Stimulated activated CD4-positive, alpha-beta T cell treated with anti-CD3 and anti-CD28 coated beads, TNF-alpha, amount 100 ng/mL, for 1 hour (primary cell): ENCODE measurements at regions not wholly inside any gene's neighbourhood (a gene's known extent, or its start where the extent isn't known, plus 50 kb on each side); places are given as distances from the start of the nearest gene placed in this dataset.
"Not testable (repeated sequence)": the region's sequence is repeated elsewhere in the genome, so short reads cannot be mapped to it uniquely, and the experiment has no call there.

Experiments
- DNase-seq, 3 donors: peaks; one replicate each; pipeline ENCODE4 v3.0.0-alpha.2; 2020; ENCODE audit warnings: low read depth in 3 of 3, low spot score in 1 of 3

DNA sequence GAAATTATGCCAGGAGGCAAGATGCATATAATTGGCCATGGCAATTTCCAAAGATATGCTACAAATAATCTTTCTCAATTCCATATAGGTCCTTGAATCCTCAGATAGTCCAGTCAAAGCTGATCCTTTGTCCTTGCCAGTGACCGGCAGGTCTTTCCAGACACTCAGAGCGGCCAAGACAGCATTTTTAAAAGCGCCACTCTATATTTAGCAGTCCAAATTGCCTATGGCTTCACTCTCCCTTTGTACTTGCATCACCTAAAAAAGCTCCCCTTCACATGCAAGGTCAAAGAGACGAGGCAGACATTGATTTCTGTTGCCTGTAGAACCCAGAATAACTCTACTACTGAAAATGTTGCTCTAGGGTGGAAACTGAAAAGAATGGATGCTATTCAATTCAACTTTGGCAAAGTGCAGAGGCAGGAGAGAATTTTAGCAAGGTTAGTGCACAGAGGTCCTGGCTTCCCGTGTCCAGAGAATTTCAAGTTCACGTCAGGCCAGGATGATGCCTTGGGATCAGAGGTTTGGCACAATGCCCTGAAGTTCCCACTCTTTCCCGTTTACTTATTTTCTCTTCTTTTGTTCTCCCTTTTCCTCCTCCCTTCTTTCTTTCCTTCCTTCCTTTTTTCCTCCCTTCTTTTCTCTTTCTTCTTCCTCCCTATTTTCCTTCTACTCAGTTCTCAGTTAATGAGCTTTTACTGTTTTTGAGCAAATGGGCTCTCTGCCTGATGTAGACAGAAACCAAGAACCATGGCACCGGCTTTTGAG lies 108.5 kb downstream of the KCNK1 start:
- DNase-seq: no peak

DNA sequence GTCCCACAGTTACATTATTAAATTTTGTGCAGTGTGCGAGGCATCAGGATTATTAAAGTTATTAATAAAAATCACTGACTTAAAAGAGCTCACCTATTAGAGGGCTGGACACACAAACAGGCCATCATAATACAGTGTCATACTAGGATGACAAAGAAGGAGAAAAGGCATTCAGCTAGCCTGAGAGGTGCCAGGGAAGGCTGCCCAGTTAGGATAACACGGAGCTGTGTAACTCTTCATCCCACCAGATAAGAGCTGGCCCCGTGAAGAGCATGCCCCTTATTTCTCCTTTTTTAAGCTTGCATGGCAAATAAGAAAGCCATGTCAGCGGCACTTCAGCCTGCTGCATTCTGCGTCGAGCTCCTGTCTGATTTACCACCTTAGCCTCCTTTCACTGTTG lies 109.5 kb downstream of the KCNK1 start:
- no peak for DNase-seq

DNA sequence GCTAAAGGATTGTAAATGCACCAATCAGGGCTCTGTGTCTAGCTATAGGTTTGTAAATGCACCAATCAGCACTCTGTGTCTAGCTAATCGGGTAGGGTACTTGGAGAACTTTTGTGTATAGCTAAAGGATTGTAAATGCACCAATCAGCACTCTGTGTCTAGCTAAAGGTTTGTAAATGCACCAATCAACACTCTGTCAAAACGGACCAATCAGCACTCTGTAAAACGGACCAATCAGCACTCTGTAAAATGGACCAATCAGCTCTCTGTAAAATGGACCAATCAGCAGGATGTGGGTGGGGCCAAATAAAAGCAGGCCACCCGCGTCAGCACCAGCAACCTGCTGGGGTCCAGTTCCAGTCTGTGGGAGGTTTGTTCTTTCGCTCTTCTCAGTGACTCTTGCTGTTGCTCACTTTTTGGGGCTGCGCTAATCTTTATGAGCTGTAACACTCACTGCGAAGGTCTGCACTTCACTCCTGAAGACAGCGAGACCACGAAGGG lies 110.3 kb downstream of the KCNK1 start:
- not testable (repeated sequence) for DNase-seq

DNA sequence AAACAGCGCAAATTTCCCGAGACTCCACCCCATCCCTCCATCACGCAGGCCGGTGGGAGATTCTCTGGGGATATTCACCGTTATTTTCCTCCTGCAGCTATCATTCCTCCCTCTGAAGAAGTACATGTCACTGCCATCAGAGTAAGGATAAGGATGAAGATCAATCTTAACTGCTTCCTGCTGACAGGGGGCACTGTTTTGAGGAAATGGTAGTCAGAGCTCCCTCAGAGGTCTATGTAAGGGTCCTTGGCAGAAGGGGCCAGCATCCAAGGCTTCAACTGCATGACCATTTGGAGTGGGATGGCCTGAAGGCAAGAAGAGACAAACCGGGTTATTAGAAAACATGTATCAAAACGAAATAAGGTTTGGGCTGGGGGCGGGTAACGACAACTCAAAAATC lies 111.5 kb downstream of the KCNK1 start:
- no peak for DNase-seq

DNA sequence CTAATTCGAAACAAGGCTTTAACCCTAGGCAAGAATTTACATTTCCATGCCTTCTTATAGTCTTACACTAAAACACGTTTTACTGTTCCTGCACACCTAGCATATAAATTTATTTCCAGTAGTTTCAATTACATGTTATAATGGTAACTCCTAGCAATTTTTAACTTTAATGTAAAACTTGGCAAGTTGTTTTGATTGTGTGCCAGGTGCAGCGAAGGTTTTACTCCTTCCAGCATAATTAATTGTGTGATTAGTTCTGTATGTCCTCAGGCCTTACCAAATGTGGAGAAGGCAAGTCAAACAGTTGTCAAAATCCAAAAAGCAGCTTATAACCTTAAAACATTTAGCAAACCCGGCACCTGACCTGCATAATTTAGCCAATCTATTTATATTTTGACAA lies 114.8 kb downstream of the KCNK1 start:
- DNase-seq: no peak

DNA sequence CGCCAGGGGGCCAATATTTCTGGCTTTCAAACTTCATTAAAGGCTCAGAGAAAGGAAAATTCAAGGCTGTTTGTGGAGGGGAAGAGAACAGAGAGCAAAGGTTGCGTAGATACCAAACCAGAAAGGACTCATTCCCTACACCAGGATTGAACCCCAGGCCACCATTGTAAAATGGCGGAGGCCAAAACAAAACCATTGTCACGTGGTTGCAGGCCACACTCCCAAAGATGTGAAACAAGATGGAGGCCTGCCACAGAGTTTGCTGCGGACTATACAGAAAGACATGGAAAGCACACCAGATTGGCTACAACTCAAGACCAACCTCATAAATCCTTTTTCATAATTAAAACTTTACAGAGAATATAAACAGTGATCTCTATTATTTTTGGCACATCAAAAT lies 116.5 kb downstream of the KCNK1 start:
- DNase-seq: no peak

DNA sequence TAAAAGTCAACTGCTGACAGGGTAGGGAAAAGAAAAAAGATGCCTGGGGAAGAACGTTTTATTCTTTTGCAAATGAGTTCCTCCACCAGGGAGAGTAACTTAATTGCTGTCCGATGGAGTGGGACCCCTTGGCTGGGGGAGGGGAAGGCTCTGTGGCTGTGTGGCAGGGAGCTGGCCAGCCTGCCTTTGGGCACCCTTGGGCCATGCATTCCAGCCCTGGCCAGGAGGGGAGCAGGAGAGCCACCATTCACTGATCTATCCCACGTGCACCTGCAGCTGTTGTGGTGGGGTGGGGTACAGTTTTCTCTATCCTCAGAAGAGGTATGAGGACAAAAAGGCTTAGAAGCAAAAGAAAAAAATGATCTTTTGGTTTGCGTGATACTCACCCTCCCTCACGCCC lies 116.9 kb downstream of the KCNK1 start:
- DNase-seq: no peak

DNA sequence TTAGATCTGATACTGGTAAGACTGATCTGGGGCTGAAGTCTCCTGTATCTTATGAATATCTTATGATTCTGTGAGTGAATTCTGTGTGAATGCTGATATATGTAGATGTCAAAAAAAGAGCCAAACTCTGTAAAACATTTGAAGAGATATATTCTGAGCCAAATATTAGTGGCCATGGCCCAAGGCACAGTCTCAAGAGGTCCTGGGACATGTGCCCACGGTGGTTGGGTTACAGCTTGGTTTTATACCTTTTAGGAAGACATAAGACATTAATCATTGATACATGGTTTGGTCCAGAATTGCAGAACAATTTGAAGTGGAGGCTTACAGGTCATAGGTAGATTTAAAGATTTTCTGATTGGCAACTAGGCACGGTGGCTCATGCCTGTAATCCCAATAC lies 118.3 kb downstream of the KCNK1 start:
- DNase-seq: no peak

DNA sequence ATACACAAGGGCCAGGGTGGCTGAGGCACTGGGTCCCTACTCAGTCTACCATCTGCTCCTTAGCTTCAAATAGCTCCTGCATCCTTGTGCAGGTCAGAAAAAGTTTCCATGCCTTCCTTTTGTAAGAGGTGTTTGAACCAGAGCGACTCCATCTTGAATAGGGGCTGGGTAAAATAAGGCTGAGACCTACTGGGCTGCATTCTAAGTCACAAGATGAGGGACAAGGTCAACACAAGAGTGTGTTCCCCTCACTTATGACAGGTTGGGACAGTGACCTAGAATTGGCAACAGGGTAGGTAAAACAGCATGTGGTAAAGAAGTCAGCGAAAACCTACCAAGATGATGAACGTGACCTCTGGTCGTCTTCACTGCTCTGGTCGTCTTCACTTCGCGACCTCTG lies 120.5 kb downstream of the KCNK1 start:
- DNase-seq: no peak

DNA sequence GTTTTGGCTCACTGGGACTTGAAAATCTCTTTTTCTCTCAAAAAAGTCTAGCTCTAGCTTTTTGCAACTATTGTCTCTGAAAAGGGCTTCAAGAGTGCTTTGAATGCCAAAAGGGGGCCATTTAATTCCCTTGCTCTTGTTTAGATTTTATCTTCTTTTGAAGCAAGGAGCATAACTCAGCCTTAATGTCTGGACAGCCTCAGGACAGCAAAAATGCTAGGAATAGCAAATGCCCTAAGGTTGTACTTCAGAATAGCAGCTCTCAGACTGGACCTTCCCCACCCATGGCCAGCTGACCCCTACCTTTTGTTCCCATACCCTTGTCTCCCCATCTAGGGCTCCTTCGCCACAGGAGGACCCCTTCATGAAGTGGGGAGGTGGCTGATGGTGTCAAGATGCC lies 121.4 kb downstream of the KCNK1 start:
- DNase-seq: no peak

DNA sequence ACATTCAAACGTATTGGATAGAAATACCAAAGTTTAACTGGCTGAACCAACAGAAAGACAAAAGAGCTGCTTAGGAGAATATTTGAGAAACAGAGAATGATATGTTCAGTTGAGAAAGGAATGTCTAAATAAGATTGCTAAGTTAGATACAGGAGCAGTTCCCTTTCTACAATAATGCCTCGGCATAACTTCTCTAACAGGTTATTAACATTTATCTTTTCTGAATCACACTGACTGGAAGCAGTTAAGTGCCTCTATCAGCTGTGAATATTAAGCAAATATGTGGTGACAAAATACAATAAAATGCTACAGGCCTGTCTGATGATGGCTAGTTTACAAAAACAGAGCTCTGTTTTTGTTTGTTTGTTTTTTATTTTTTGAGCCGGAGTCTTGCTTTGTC lies 121.9 kb downstream of the KCNK1 start:
- no peak for DNase-seq

DNA sequence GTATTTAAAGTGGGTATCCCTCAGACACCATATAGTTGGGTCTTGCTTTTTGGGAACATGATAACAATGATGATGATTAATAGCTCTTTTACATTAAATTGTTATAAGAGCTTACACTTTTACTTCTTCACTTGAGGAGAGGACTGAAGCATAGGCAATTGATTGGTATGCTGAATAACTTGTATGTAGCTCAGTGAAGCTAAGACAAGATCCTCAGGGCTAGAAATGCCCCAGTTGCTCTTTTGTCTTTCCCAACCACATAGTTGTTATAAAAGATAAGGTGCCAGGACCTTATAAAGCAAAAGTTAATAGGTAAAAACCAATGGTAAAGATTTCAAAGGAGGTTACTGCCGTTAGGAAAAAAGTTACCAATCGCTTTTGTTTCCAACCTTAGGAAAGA lies 123.4 kb downstream of the KCNK1 start:
- no peak for DNase-seq

DNA sequence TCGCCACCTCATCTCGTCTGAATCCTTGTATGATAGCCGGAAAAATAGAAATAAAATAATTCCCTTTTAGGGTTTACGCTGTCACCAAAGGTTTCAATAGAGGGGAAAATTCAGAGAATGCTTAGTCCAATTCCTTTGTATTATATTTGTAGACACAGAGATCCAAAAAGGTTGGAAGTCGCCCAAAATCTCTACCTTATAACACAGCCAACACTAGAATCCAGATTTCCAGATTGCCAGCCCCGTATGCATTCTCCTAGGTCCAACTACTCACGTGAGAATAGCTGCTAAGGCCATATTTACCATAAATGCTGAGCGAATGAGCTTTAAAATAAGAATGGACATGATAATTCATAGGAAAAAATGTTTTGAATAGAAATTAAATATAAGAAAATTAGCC lies 124.5 kb downstream of the KCNK1 start:
- DNase-seq: no peak

DNA sequence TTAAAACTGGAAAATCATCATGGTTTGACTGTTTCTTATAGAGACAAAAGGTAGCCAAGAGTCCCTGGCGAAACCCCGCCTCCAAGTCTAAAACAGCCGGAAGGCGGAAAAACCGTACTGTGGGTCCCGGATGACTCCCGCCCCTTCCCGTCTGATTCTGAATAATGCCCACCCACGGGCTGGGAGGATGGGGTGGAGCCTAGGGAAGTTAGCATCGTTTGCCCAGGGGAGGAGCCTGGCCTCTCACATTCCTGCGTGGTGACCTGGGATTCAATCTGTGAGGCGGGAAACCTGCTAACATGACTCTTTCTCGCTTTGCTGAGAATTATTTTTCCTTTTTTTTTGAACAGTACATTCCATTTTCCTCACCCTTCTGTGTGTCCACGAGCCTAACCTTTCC lies 124.9 kb downstream of the KCNK1 start:
- DNase-seq: no peak

DNA sequence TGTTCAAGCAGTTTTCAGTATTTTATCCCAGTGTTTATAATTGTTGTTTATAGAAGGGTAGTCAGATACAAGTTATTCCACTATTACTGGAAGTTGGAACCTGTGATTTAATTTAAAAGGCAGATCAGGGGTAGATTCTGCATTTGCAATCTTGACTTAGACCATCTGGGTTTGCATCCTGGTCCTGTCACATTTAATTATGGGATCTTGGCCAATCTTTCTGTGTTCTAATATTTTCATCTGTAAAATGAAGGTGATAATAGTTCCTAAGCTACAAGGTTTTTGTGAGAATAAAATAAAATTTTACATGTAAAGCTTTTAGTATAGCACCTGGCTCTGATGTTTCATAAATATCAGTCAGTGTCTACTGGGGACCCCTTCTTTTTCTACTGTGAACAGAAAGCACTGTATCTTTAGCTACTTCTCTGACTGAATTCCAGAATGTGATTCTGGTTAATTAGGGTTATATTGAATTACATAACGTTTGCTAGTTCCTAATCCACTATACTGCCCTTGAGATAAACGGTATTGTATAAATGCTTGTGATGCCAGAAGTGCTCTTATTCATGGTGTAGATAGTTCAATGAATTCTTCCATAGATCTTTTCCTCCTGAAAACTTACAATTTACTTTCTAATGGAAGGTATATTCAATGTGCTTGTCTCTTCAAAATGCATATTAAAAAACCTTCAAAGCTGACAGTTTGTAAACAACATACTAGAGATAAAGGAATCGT lies 131.0 kb downstream of the KCNK1 start:
- DNase-seq: no peak

DNA sequence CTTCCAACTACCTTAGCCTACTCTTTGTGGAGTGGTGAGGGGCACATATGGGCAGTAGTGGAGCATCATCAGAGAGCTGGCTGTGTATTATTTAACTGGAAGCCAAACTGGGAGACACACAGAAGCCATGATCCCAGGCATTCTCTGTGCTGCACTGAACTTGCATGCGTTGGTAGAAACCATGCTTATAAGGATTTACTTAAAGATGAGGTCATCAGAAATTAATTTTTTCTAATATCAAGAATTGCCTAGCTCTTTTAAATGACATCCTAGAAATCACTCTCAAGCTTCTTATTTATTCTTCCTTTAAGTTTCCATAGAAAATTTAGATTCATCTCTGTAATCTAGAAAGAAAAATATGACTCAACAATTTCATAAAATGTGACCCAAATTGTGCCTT lies 136.2 kb downstream of the KCNK1 start:
- DNase-seq: no peak

DNA sequence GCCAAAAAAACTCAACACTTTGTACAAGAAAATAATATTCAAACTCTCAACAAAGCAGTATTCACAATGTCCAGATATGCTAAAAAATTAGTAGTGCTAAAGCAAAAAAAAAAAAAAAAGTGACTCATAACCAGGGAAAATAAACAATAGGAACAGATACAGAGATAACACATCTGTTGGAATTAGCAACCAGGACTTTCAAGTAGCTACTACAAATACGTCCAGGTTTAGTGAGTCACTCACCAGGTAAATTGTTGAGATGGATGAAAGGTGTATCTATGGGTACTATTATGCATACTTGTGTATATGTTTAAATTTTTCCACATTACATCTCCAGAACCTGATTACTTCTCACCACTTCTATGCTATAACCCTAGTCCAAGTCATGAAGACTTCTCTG lies 144.8 kb upstream of the SLC35F3 start:
- no peak for DNase-seq

DNA sequence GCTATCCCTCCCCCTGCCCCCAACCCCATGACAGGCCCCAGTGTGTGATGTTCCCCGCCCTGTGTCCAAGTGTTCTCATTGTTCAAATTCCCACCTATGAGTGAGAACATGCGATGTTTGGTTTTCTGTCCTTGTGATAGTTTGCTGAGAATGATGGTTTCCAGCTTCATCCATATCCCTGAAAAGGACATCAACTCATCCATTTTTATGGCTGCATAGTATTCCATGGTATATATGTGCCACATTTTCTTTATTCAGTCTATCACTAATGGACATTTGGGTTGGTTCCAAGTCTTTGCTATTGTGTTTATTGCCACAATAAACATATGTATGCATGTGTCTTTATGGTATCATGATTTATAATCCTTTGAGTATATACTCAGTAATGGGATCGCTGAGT lies 140.2 kb upstream of the SLC35F3 start:
- not testable (repeated sequence) for DNase-seq

DNA sequence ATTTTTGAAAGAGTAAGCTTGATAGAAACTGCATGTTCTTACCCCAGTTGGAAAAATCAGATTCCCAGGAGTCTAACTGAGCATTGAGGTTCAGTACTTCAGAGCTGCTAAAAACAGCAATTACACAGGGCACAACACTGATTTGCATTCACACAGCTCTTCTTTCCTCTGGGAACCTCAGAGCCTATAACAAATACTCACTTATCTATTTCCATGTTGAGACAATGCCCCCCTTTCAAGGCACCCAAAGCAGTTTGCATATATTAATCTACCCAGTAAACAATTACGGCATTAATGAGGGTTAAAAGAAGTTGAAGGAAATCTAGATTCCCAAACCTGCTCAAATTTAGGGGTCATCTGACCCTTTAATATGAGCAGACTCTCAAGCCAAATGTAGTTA lies 126.9 kb upstream of the SLC35F3 start:
- no peak for DNase-seq

DNA sequence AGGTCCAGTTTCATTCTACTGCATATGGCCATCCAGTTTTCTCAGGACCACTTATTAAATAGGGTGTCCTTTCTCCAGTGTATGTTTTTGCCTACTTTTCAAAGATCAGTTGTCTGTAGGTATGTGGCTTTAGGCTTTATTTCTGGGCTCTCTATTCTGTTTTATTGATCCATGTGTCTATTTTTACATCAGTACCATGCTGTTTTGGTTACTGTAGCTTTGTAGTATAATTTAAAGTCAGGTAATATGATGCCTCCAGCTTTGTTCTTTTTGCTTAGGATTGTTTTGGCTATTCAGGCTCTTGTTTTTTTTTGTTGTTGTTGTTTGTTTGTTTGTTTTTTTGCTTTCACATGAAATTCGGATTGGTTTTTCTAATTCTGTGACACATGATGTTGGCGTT lies 124.4 kb upstream of the SLC35F3 start:
- no peak for DNase-seq

DNA sequence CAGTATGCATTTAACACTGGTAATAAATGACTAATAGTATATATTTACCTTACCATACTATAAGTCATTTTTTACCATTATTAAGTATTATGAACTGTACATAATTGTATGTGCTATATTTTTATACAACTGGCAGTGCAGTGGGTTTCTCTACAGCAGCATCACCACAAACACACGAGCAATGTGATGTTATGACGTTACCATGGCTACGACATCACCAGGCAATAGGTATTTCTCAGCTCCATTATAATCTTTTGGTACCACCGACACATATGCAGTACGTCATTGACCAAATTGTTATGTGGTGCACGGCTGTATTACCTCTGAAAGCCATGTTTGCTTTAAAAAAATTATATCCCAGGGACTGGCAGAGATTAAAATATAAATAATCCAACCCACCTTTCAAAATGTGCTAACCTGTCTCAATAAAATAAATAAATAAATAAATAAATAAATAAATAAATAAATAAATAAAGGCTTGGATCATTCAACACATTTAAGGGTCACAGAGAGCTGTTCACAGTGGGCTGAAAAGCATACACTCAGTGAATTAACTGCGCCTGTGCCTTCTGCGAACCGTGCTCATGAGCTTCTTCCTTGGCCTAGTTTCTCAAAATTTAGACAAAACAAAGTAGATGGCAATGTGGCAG lies 121.4 kb upstream of the SLC35F3 start:
- no peak for DNase-seq

DNA sequence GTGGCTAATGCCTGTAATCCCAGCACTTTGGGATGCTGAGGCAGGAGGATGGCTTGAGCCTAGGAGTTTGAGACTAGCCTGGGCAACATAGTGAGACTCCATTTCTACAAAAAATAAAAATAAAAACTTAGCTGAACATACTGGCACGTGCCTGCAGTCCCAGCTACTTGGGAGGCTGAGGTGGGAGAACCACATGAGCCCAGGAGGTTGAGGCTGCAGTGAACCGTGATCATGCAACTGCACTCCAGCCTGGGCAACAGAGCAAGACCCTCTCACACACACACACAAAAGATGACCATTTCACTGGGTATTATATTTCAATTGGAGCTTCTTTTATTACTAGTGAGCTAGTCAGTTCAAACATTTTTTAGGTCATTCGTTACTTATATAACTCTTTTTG lies 116.9 kb upstream of the SLC35F3 start:
- DNase-seq: no peak
